AG08395 (cell line): ENCODE measurements at regions not wholly inside any gene's neighbourhood (a gene's known extent, or its start where the extent isn't known, plus 50 kb on each side); places are given as distances from the start of the nearest gene placed in this dataset.
"Not testable (repeated sequence)": the region's sequence is repeated elsewhere in the genome, so short reads cannot be mapped to it uniquely, and the experiment has no call there.

Experiments used
- DNase-seq: peaks from one replicate; pipeline ENCODE4 v3.0.0; 2012; ENCODE audit warnings: mixed read lengths, low spot score

GRCh38 chr19:20482721-20483120, 82.9 kb downstream of the ZNF737 start:
- no peak for DNase-seq

- DNase-seq, result no peak
These were observed 83.8 kb downstream of the ZNF737 start for GRCh38 chr19:20481736-20482135.

- no peak for DNase-seq
These were observed 86.1 kb downstream of the ZNF737 start for GRCh38 chr19:20479483-20479882.

- no peak for DNase-seq
These were observed 86.6 kb downstream of the ZNF737 start for GRCh38 chr19:20478936-20479335.

- DNase-seq, result no peak
These were observed 92.7 kb downstream of the ZNF737 start for GRCh38 chr19:20472854-20473253.

GRCh38 chr19:20471431-20471830, 94.2 kb downstream of the ZNF737 start:
- DNase-seq, result no peak

GRCh38 chr19:20470345-20471135, 95.0 kb downstream of the ZNF737 start:
- no peak for DNase-seq

- not testable (repeated sequence) for DNase-seq
These were observed 99.0 kb downstream of the ZNF737 start for GRCh38 chr19:20466638-20466990.

- not testable (repeated sequence) for DNase-seq
These were observed 99.5 kb downstream of the ZNF737 start for GRCh38 chr19:20465922-20466637.

- no peak for DNase-seq
These were observed 112.1 kb downstream of the ZNF737 start for GRCh38 chr19:20453425-20453935.

GRCh38 chr19:20444202-20444885, 121.2 kb downstream of the ZNF737 start:
- DNase-seq, result no peak

- DNase-seq, result not testable (repeated sequence)
These were observed 133.2 kb downstream of the ZNF737 start for GRCh38 chr19:20432266-20432842.

- DNase-seq, result no peak
These were observed 133.8 kb downstream of the ZNF737 start for GRCh38 chr19:20431826-20432225.

GRCh38 chr19:20423381-20424197, 142.0 kb downstream of the ZNF737 start:
- DNase-seq, result peak; percentile 41

- no peak for DNase-seq
These were observed 143.1 kb downstream of the ZNF737 start for GRCh38 chr19:20422216-20423205.

- no peak for DNase-seq
These were observed 148.9 kb downstream of the ZNF737 start for GRCh38 chr19:20416661-20417060.

GRCh38 chr19:20414120-20414519, 151.5 kb downstream of the ZNF737 start:
- no peak for DNase-seq

GRCh38 chr19:20413705-20414104, 151.9 kb downstream of the ZNF737 start:
- no peak for DNase-seq

GRCh38 chr19:20412846-20413245, 152.7 kb downstream of the ZNF737 start:
- no peak for DNase-seq

- DNase-seq, result no peak
These were observed 168.3 kb downstream of the ZNF737 start for GRCh38 chr19:20397292-20397691.
